NB4 (cell line): ENCODE measurements at regions not wholly inside any gene's neighbourhood (a gene's known extent, or its start where the extent isn't known, plus 50 kb on each side); places are given as distances from the start of the nearest gene placed in this dataset.
"Not testable (repeated sequence)": the region's sequence is repeated elsewhere in the genome, so short reads cannot be mapped to it uniquely, and the experiment has no call there.

Source experiments
- DNase-seq: peaks from one replicate; pipeline ENCODE4 v3.0.0; 2010; ENCODE audit warnings: low read depth
- H3K4me3 ChIP-seq: one replicate; pipeline ENCODE4 v1.5.1; 2011; ENCODE audit warnings: mild to moderate bottlenecking, low read depth, low read length, moderate library complexity
- CTCF ChIP-seq: IDR thresholded peaks from one replicate; pipeline ENCODE4 v1.5.1; 2012; ENCODE audit warnings: low read depth, low read length
- MAX ChIP-seq: IDR thresholded peaks from 2 replicates; pipeline ENCODE4 v1.6.1; 2011; ENCODE audit warnings: low read depth, low read length
- MYC ChIP-seq: IDR thresholded peaks from 2 replicates; pipeline ENCODE4 v1.6.1; 2011; ENCODE audit warnings: low read depth, low read length
- POLR2A ChIP-seq: IDR thresholded peaks from 2 replicates; pipeline ENCODE4 v1.6.1; 2011; ENCODE audit warnings: mild to moderate bottlenecking; ENCODE audit not compliant: insufficient read length; ENCODE audit errors: extremely low read depth

- TF ChIP-seq CTCF (no peak), MAX (no peak), POLR2A (no peak), MYC (no peak)
- DNase-seq: no peak
- H3K4me3 ChIP-seq: no peak overlapping the region
Observed at GRCh38 chr11:50088231-50088630, 55.6 kb downstream of the OR4C45 start.

- H3K4me3 ChIP-seq: no peak overlapping the region
- no peak for DNase-seq
- TF ChIP-seq POLR2A (no peak), MYC (no peak), MAX (no peak), CTCF (no peak)
Observed at GRCh38 chr11:50098186-50098725, 65.6 kb downstream of the OR4C45 start.

- TF ChIP-seq MYC (no peak), MAX (no peak), POLR2A (no peak), CTCF (no peak)
- DNase-seq: no peak
- no peak overlapping the region for H3K4me3 ChIP-seq
Observed at GRCh38 chr11:50102916-50103315, 70.2 kb downstream of the OR4C45 start.

GRCh38 chr11:50140686-50141085 is 108.0 kb downstream of the OR4C45 start:
- not testable (repeated sequence) for H3K4me3 ChIP-seq, DNase-seq

GRCh38 chr11:50146308-50146707 is 113.6 kb downstream of the OR4C45 start:
- not testable (repeated sequence) for H3K4me3 ChIP-seq, DNase-seq

- not testable (repeated sequence) for DNase-seq, H3K4me3 ChIP-seq
Observed at GRCh38 chr11:50147946-50148345, 115.3 kb downstream of the OR4C45 start.

GRCh38 chr11:50155508-50155907 is 122.8 kb downstream of the OR4C45 start:
- no peak overlapping the region for H3K4me3 ChIP-seq
- no peak for TF ChIP-seq CTCF
- DNase-seq: no peak

GRCh38 chr11:50164050-50164449 is 131.4 kb downstream of the OR4C45 start:
- no peak for DNase-seq
- TF ChIP-seq CTCF (no peak), MYC (no peak), MAX (no peak), POLR2A (no peak)
- no peak overlapping the region for H3K4me3 ChIP-seq
